Endothelial cell of umbilical vein (primary cell): ENCODE measurements at regions not wholly inside any gene's neighbourhood (a gene's known extent, or its start where the extent isn't known, plus 50 kb on each side); places are given as distances from the start of the nearest gene placed in this dataset.

Source experiments
- BruUV-seq: library from RNA; stranded (reverse); fragments of 400-500 nt; replicated peaks from 2 replicates; lab custom pipeline; 2021; lab: Mats Ljungman, UMichigan
- CTCF ChIA-PET: fragments of 300-600, 350-600 bp; sonication (Branson Sonifier 250); formaldehyde crosslinking; loops from one replicate; lab custom pipeline; 2021; ENCODE audit warnings: antibody characterized with exemption, inconsistent platforms; lab: Charles Lee
- POLR2A ChIA-PET: fragments of 300-600, 350-600 bp; sonication (Branson Sonifier 250); formaldehyde crosslinking; loops from one replicate; lab custom pipeline; 2021; ENCODE audit warnings: antibody characterized with exemption, inconsistent platforms; lab: Charles Lee
- DNase-seq: peaks from one replicate; pipeline ENCODE4 v3.0.0-alpha.2; 2011; ENCODE audit warnings: low read depth, low spot score
- FAIRE-seq: peaks from 2 replicates; lab custom pipeline; 2011; peaks lifted over from hg19 to GRCh38; lab: Jason Lieb, UNC
- H2AFZ ChIP-seq: 2 replicates; pipeline ENCODE4 v1.6.0; 2012; ENCODE audit warnings: low read depth, low read length, control low read depth, inconsistent platforms
- H3K27ac ChIP-seq: 2 replicates; pipeline ENCODE4 v1.5.1; 2011; ENCODE audit warnings: low read depth, mild to moderate bottlenecking, control low read depth, low read length, moderate library complexity; ENCODE audit not compliant: insufficient read depth
- H3K27me3 ChIP-seq, 2 experiments: 2 replicates each; pipeline versions ENCODE4 v1.6.0 to v1.6.1; 2011; ENCODE audit warnings: low read length in 2 of 2, mixed read lengths in 1 of 2; ENCODE audit not compliant: control insufficient read depth in 2 of 2, insufficient read depth in 2 of 2
- H3K36me3 ChIP-seq, 2 experiments: 2 replicates in 1 of 2; 3 replicates in 1 of 2; pipeline ENCODE4 v1.5.1; 2011; ENCODE audit warnings: low read length in 2 of 2, mild to moderate bottlenecking in 1 of 2, moderate library complexity in 1 of 2; ENCODE audit not compliant: control insufficient read depth in 2 of 2, insufficient read depth in 2 of 2; ENCODE audit errors: extremely low read depth in 1 of 2
- H3K4me1 ChIP-seq: 3 replicates; pipeline ENCODE4 v1.5.1; 2011; ENCODE audit warnings: mild to moderate bottlenecking, low read length; ENCODE audit not compliant: control insufficient read depth, insufficient read depth; ENCODE audit errors: extremely low read depth
- H3K4me2 ChIP-seq: 2 replicates; pipeline ENCODE4 v1.6.1; 2011; ENCODE audit warnings: low read length, control low read depth, mixed read lengths; ENCODE audit not compliant: insufficient read depth
- H3K4me3 ChIP-seq, 3 experiments: fragments of 200-600 bp in 1 of 3; sonication (generic), shearing (Covaris generic) in 1 of 3; replicated peaks in 1 of 3; 2 replicates each; pipeline ENCODE4 v1.5.1; 2011 to 2016; ENCODE audit warnings: control low read depth in 3 of 3, low read length in 3 of 3, mild to moderate bottlenecking in 2 of 3, inconsistent platforms in 1 of 3, low read depth in 1 of 3, moderate library complexity in 1 of 3; ENCODE audit not compliant: insufficient read depth in 1 of 3
- H3K79me2 ChIP-seq: 2 replicates; pipeline ENCODE4 v1.6.0; 2012; ENCODE audit warnings: low read length, inconsistent platforms; ENCODE audit not compliant: control insufficient read depth, insufficient read depth
- H3K9ac ChIP-seq: replicated peaks from 2 replicates; pipeline ENCODE3; 2011; ENCODE audit warnings: low read length, control low read depth; ENCODE audit not compliant: insufficient read depth; ENCODE audit errors: extremely low read depth
- H3K9me1 ChIP-seq: replicated peaks from 3 replicates; pipeline ENCODE4 v1.6.0; 2011; ENCODE audit warnings: mild to moderate bottlenecking, low read length; ENCODE audit not compliant: control insufficient read depth, insufficient read depth; ENCODE audit errors: extremely low read depth
- H3K9me3 ChIP-seq: replicated peaks from 2 replicates; pipeline ENCODE4 v1.5.1; 2012; ENCODE audit warnings: low read length, inconsistent platforms; ENCODE audit not compliant: control insufficient read depth, insufficient read depth
- H4K20me1 ChIP-seq: replicated peaks from 2 replicates; pipeline ENCODE3; 2011; ENCODE audit warnings: mild to moderate bottlenecking, low read length; ENCODE audit not compliant: control insufficient read depth, insufficient read depth; ENCODE audit errors: extremely low read depth
- CTCF ChIP-seq, 2 donors: IDR thresholded peaks; 1 replicate in 1 of 2; 2 replicates in 1 of 2; pipeline ENCODE4 v1.5.1; 2011; ENCODE audit warnings: low read length in 2 of 2, mild to moderate bottlenecking in 2 of 2, moderate library complexity in 2 of 2, control low read depth in 1 of 2, inconsistent platforms in 1 of 2, low read depth in 1 of 2; ENCODE audit not compliant: insufficient read depth in 1 of 2; ENCODE audit errors: extremely low read depth in 1 of 2
- EZH2 ChIP-seq: IDR thresholded peaks from 2 replicates; pipeline ENCODE4 v1.6.1; 2012; ENCODE audit warnings: borderline replicate concordance, low read depth, mild to moderate bottlenecking, moderate library complexity, low read length, inconsistent platforms; ENCODE audit not compliant: severe bottlenecking
- FOS ChIP-seq: IDR thresholded peaks from 2 replicates; pipeline ENCODE4 v1.6.1; 2011; ENCODE audit warnings: mild to moderate bottlenecking, low read length, moderate library complexity, borderline replicate concordance; ENCODE audit not compliant: insufficient read depth
- GATA2 ChIP-seq: IDR thresholded peaks from 2 replicates; pipeline ENCODE4 v1.7.0; 2011; ENCODE audit warnings: low read depth, mild to moderate bottlenecking, moderate library complexity, mixed read lengths, low read length; ENCODE audit not compliant: insufficient read length, insufficient read depth
- JUN ChIP-seq: IDR thresholded peaks from 2 replicates; pipeline ENCODE4 v1.6.1; 2011; ENCODE audit warnings: borderline replicate concordance, low read depth; ENCODE audit not compliant: insufficient read length, insufficient read depth
- MYC ChIP-seq: IDR thresholded peaks from one replicate; pipeline ENCODE4 v1.6.1; 2011; ENCODE audit warnings: mild to moderate bottlenecking, low read depth, low read length
- POLR2A ChIP-seq: IDR thresholded peaks from 2 replicates; pipeline ENCODE4 v1.6.1; 2012; ENCODE audit warnings: low read depth, mild to moderate bottlenecking, control low read depth, low read length
- POLR2AphosphoS5 ChIP-seq: IDR thresholded peaks from 2 replicates; pipeline ENCODE4 v1.6.1; 2012; ENCODE audit warnings: low read depth, mild to moderate bottlenecking, control low read depth, low read length, moderate library complexity; ENCODE audit not compliant: insufficient read depth
- dilution Hi-C: fragments of 300-500 bp; cut with MboI; formaldehyde crosslinking; loops from one replicate; pipeline ENCODE4 v1.15.0; 2019; ENCODE audit warnings: low sequenced_read_pairs; ENCODE audit not compliant: extremely low pct_ligation_motif_present
- intact Hi-C: fragments of 100-400 bp; cut with micrococcal nuclease; formaldehyde crosslinking; loops from one replicate; pipeline ENCODE4 v1.10.0; 2022
- TF ChIP-seq, protein P1 (sequence below): IDR thresholded peaks from 2 replicates; pipeline ENCODE4 v1.6.1; 2011; ENCODE audit not compliant: insufficient read depth, insufficient read length

DNA sequence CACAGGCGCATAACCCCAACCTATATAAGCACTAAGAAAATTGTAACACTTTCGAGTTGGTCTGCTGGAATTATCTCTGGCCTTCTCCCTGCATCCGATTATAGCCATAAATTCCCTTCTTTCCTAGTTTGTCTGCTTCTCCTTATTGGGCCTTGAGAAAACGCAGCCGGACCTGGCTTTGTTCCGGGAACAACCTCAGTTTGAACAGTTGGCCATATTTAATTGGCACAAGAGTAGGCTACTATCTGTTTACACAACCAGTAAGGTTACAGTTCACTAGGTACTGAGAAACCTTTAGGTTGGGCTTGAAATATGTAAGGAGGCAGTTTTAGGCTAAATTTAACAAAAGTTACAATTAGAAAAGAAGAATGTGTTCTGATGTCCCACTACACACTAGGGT is 176.1 kb downstream of the IPO8 start:
- Histone ChIP-seq H3K4me2 (no peak overlapping the region), H2AFZ (no peak overlapping the region), H3K36me3 (no peaks in the 10 kb centered on the region), H3K79me2 (no peaks in the 10 kb centered on the region), H3K27me3 (peaks cover 0 to 1% of the 10 kb centered on the region in 2 experiments), H3K9me1 (no peaks in the 10 kb centered on the region), H3K4me3 (no peak overlapping the region), H4K20me1 (no peaks in the 10 kb centered on the region), H3K4me1 (no peaks in the 10 kb centered on the region), H3K9ac (no peak overlapping the region), H3K9me3 (no peaks in the 10 kb centered on the region), H3K27ac (no peak overlapping the region)
- no TSS peak for BruUV-seq
- DNase-seq (no peak), FAIRE-seq (no peak)
- ChIA-PET POLR2A (no interaction called here), CTCF (no interaction called here)
- TF ChIP-seq JUN (no peak), POLR2A (no peak)
- dilution Hi-C loops (no loop called here), intact Hi-C loops (loop anchor here (5.0 kb wide), 1 partner anchor 288 kb away; no protein-coding TSS in a partner anchor)

DNA sequence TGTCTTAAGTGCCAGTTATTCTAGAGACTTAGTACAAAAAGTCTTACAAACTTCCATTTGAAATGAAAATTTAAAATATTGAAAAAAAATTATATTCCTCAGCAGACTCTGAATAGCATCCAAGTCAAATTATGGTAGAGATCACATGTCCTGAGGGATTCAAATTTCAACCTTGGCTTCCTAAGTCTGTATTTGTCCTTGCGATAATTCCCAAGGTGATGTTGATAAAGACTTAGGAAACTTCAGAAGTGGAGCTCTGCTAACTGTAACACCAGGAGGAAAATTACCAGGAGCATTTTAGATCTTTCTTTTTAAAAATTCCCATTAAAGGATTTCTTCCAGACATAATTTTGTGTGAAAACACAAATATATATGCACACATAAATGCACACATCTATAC is 178.3 kb downstream of the IPO8 start:
- Histone ChIP-seq H3K9me1 (no peaks in the 10 kb centered on the region), H3K4me3 (no peak overlapping the region), H3K9ac (no peak overlapping the region), H3K79me2 (no peaks in the 10 kb centered on the region), H2AFZ (no peak overlapping the region), H3K4me1 (no peaks in the 10 kb centered on the region), H4K20me1 (no peaks in the 10 kb centered on the region), H3K36me3 (no peaks in the 10 kb centered on the region), H3K27me3 (no peaks in the 10 kb centered on the region), H3K27ac (no peak overlapping the region), H3K9me3 (no peaks in the 10 kb centered on the region), H3K4me2 (no peak overlapping the region)
- ChIA-PET CTCF (interaction anchor here (1.1 kb wide), 1 partner anchor 9 kb away, joined by 3 read pairs; no protein-coding TSS in a partner anchor), POLR2A (no interaction called here)
- no TSS peak for BruUV-seq
- DNase-seq (no peak), FAIRE-seq (no peak)
- dilution Hi-C loops (no loop called here), intact Hi-C loops (loop anchor here (5.0 kb wide), 1 partner anchor 290 kb away; no protein-coding TSS in a partner anchor)
- TF ChIP-seq JUN: no peak
- no peak for TF ChIP-seq FOS
- no peak for TF ChIP-seq POLR2A
- TF ChIP-seq CTCF (IDR thresholded peaks at IDR 0.05; ENCODE audit: extremely low read depth in 1 of 2, insufficient read depth in 1 of 2, low read depth in 1 of 2, low read length in 2 of 2): no peak
- TF ChIP-seq EZH2: no peak
- TF ChIP-seq, protein P1, sequence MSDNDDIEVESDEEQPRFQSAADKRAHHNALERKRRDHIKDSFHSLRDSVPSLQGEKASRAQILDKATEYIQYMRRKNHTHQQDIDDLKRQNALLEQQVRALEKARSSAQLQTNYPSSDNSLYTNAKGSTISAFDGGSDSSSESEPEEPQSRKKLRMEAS: no peak
- TF ChIP-seq GATA2: no peak
- TF ChIP-seq MYC: no peak
- TF ChIP-seq POLR2AphosphoS5: no peak
